Kidney epithelial cell (primary cell): ENCODE measurements at regions not wholly inside any gene's neighbourhood (a gene's known extent, or its start where the extent isn't known, plus 50 kb on each side); places are given as distances from the start of the nearest gene placed in this dataset.
"Not testable (repeated sequence)": the region's sequence is repeated elsewhere in the genome, so short reads cannot be mapped to it uniquely, and the experiment has no call there.

Experiments used
- DNase-seq: peaks from one replicate; pipeline ENCODE4 v3.0.0-alpha.2; 2010; ENCODE audit warnings: low read depth
- H3K27me3 ChIP-seq: 2 replicates; pipeline ENCODE4 v1.6.0; 2011; ENCODE audit warnings: low read length; ENCODE audit not compliant: control insufficient read depth, insufficient read depth
- H3K36me3 ChIP-seq: 2 replicates; pipeline ENCODE4 v1.5.1; 2011; ENCODE audit warnings: low read length; ENCODE audit not compliant: control insufficient read depth, insufficient read depth
- H3K4me3 ChIP-seq: 2 replicates; pipeline ENCODE4 v1.5.1; 2011; ENCODE audit warnings: low read depth, mild to moderate bottlenecking, control low read depth, low read length
- TF ChIP-seq, protein P1 (sequence below): IDR thresholded peaks from 2 replicates; pipeline ENCODE4 v1.5.1; 2011; ENCODE audit warnings: mild to moderate bottlenecking, moderate library complexity, low read length, control low read depth, inconsistent platforms; ENCODE audit not compliant: insufficient read depth, poor library complexity, severe bottlenecking

DNA sequence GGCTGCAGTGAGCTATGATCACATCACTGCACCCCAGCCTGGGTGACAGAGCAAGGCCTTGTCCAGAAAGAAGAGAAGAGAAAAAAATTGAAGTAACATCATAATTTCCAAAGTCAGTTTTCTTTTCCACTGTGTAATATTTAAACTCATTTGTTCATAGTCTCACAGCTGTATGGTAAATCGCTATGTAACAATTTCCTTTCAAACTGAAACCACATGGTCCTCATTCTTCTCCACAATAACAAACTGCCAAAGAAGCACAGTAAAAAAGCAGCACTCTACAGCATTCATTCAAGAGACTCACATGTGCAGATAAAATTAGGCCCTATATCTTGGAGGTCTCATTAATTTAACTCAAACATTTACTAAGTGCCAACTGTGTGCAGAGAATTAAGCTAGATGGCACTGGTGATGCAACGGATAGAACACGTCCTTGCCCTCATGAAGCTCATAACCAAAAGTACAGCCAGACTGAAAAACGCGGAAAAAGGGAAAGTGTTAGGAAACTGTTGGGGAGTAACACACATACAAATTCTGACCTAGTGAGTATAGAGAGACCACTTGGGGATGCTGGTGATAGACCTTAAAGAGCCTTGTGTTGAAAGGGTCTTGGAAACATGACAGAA, 174.0 kb upstream of the KCTD7 start:
- TF ChIP-seq, protein P1, sequence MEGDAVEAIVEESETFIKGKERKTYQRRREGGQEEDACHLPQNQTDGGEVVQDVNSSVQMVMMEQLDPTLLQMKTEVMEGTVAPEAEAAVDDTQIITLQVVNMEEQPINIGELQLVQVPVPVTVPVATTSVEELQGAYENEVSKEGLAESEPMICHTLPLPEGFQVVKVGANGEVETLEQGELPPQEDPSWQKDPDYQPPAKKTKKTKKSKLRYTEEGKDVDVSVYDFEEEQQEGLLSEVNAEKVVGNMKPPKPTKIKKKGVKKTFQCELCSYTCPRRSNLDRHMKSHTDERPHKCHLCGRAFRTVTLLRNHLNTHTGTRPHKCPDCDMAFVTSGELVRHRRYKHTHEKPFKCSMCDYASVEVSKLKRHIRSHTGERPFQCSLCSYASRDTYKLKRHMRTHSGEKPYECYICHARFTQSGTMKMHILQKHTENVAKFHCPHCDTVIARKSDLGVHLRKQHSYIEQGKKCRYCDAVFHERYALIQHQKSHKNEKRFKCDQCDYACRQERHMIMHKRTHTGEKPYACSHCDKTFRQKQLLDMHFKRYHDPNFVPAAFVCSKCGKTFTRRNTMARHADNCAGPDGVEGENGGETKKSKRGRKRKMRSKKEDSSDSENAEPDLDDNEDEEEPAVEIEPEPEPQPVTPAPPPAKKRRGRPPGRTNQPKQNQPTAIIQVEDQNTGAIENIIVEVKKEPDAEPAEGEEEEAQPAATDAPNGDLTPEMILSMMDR = no peak
- Histone ChIP-seq H3K4me3 (no peak overlapping the region), H3K36me3 (no peaks in the 10 kb centered on the region), H3K27me3 (no peaks in the 10 kb centered on the region)
- DNase-seq = no peak

DNA sequence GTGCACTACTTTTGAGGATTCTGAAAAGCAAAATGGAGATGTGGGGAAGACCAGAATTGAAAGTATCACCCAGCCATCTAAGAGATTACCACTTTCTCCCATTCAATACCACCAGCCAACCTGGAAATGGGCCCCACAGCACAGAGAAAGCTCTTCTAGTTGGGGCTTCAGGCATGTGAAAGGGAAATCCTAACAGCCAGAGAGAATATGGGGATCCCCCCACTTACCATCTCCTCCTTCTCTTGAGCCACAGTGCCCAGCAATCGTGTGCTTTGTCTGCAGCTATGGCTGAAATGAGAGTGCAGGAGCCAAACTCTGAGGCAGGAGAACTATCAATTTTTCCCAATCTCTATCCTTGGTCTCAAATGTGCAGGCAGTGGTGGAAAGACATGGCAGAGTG, 173.2 kb upstream of the KCTD7 start:
- not testable (repeated sequence) for DNase-seq, H3K27me3 ChIP-seq, H3K36me3 ChIP-seq, H3K4me3 ChIP-seq

DNA sequence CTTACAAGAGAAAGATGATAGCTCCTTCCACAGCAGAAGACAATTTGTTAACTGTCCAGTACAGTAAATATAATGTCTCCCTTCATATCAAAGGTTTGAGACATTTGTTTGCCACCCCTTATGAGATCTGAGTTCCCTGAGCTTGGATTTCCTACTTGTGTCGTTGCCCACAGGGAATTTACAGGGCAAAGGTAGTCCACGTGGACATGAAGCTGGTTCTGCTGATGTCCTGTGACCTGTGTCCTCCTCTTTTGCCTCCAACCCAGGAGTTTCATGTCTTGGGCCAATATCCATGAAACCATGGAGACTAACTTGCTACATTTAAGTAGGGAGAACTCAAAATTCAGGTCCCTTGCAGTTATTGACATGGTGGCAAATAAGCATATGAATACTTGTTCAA, 172.2 kb upstream of the KCTD7 start:
- H3K4me3 ChIP-seq, H3K36me3 ChIP-seq, DNase-seq, H3K27me3 ChIP-seq: not testable (repeated sequence)

DNA sequence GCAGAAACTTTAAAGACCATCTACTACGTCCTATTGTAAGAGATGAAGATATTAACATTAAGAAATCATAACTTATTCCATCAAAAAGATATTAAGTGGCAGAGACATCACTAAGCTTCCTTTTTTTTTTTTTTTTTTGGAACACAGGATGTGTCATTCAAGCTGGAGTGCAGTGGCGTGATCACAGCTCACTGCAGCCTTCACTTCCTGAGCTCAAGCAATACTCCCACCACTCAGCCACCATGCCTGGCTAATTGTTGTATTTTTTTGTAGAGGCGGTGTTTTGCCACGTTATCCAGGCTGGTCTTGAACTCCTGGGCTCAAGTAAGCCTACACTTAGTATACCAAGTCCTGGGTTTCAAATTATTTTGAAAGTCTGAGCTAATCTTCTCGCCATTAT, 169.7 kb upstream of the KCTD7 start:
- H3K36me3 ChIP-seq, DNase-seq, H3K27me3 ChIP-seq, H3K4me3 ChIP-seq: not testable (repeated sequence)

DNA sequence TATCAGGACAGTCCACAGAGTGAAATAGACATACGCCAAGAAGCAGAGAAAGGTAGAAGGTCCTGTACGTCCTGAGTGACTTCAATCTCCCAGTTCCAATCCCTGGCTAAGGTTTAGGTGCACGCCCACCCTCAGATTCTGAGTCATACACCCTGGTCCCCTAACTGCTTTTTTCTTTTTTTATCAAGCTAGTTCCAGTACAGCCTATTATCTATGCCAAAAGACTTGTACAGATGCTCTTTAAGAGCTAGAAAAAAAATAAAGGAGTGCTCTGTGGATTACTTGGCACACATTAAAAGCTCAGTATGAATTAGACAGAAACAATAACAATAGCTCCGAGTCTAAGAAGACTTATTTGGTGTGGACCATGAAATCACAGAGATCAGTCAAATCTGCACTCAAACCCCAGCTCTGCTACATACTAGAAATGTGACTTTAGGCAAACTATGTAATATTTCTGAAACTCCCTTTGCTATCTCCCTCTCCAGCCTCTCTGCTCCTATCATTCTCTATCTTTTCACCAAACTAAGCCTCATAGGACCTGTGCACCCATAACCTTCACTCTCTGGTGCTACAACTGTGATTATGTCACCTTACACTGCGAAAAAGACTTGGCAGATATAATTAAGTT, 168.8 kb upstream of the KCTD7 start:
- DNase-seq, H3K36me3 ChIP-seq, H3K4me3 ChIP-seq, H3K27me3 ChIP-seq: not testable (repeated sequence)

DNA sequence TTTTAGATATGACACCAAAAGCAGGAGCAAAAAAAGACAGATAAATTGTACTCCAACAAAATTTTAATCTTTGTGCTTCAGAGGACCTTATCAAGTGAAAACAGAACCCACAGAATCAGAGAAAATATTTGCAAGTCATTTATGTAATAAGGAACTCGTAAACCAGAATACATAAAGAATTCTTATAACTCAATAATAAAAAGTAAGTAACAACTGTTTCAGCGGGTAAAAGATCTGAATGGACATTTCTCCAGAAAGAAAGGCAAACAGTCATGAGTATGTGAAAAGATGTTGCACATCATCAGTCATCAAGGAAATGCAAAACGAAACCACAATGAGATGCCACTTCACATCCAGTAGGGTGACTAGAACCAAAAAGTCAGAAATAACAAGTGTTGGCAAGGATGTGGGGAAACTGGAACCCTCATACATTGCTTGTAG, 167.7 kb upstream of the KCTD7 start:
- DNase-seq = no peak
- Histone ChIP-seq H3K36me3 (no peaks in the 10 kb centered on the region), H3K27me3 (no peaks in the 10 kb centered on the region), H3K4me3 (no peak overlapping the region)
- TF ChIP-seq, protein P1 = no peak

DNA sequence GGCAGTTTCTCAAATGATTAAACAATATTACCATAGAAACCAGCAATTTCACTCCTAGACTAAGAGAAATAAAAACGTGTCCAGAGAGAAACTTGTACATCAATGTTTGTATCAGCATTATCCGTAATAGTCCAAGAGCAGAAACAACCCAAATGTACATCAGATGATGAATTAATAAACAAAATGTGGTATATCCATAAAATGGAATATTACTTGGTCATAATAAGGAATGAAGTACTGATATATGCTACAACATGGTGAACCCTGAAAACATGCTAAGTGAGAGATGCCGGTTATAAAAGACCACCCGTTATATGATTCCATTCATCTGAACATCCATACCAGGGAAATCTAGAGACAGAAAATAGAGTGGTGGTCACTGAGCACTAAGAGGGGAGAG, 167.3 kb upstream of the KCTD7 start:
- not testable (repeated sequence) for DNase-seq, H3K27me3 ChIP-seq, H3K4me3 ChIP-seq, H3K36me3 ChIP-seq

DNA sequence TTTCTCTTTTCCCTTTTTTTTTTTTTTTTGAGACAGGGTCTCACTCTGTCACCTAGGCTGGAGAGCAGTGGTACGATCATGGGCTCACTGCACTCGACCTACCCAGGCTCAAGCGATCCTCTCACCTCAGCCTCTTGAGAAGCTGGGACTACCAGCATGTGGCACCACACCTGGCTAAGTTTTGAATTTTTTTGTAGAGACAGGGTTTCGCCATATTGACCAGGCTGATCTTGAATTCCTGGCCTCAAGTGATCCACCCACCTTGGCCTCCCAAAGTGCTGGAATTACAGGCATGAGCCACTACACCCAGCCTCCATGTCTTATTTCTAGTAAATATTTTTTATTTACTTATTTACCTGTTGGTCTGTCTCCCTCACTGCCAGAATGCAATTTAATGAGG, 165.8 kb upstream of the KCTD7 start:
- not testable (repeated sequence) for H3K4me3 ChIP-seq, H3K27me3 ChIP-seq, DNase-seq, H3K36me3 ChIP-seq

DNA sequence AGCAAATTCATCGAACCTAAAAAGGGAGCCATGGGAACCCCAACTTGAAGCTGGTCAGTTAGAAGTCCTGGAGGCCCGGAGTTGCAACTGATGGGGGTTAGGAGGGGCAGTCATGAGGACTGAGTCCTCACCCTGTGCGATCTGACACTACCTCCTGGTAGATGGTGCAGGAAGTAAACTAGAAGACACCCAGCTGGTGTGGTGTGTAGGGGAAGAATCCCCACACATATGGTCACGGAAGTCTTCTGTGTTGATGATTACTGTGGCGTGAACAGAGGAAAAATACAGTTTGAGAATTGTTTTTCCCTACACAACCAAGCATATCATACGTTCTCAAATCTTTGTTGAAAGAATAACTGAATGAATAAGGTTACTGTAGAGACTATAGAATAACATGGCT, 164.6 kb upstream of the KCTD7 start:
- H3K4me3 ChIP-seq = no peak overlapping the region
- no peaks in the 10 kb centered on the region for H3K27me3 ChIP-seq
- TF ChIP-seq, protein P1 = no peak
- no peaks in the 10 kb centered on the region for H3K36me3 ChIP-seq
- no peak for DNase-seq
